ENCODE measurements at regions not wholly inside any gene's neighbourhood (a gene's known extent, or its start where the extent isn't known, plus 50 kb on each side); places are given as distances from the start of the nearest gene placed in this dataset.
"Not testable (repeated sequence)": the region's sequence is repeated elsewhere in the genome, so short reads cannot be mapped to it uniquely, and the experiment has no call there.

DNA sequence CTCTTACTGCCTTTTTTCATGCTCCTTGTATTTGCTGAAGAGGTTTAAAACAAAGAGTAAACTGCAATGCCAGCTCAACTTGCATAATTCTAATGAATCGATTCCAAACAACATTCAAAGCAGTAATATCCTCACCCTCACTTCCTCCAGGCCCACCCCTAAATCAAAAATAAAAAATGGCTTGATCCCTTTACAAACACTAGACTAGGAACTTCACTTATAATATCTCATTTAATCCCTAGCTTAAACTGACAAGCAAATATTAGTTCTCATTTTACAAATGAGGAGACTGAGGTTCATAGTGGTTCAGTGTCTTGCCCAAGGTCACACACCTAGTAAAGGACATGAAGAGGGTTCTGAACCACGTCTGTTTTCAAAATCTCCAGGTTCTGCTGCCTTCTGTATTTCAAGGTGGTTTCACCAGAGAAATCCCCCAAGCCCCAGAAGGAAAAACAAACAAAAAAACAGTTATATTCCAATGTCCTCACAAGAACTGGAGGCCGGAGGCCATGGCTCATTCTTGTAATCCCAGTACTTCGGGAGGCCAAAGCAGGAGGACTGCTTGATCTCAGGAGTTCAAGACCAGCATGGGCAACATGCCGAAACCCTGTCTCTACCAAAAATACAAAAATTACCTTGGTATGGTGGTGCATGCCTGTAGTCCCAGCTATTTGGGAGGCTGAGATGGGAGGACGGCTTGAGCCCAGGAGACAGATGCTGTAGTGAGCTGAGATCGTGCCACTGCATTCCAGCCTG is 80.3 kb upstream of the GRIN2A start:
- no peak overlapping the region for H3K4me3 ChIP-seq (ENCODE audit: low read length)
- TF ChIP-seq ZNF274 (IDR thresholded peaks at IDR 0.05; ENCODE audit: low read depth, low read length): no peak

DNA sequence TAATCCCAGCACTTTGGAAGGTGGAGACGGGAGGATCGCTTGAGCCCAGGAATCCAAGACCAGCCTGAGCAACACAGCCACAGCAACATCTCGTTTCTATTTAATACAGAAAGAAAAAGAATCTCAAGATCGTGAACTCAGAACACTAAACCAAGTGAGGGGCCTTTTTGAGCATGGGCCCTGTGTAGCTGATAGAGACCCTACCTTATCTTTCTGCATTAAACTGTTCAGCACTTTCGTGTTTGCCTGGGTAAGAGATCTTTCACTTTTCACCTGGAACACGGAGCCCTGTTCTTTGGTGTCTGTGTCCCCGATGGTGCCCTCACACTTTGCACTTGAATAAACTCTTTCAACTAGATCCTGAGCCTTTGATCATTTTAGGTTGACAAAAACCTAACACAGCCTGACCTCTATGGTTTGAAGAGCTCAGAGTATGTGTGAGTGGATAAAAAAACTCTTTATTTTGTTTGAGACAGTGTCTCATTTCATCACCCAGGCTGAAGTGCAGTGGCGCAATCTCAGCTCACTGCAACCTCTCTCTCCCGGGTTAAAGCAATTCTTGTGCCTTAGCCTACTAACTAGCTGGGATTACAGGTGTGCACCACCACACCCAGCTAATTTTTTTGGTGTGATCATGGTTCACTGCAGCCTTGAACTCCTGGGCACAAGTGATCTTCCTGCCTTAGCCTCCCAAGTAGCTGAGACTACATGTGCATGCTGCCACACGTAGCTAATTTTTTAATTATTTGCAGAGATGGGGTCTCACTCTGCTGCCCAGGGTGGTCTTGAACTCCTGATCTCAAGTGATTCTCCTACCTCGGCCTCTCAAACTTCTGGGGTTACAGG is 83.8 kb upstream of the GRIN2A start:
- no peak overlapping the region for H3K4me3 ChIP-seq (ENCODE audit: low read length)
- TF ChIP-seq ZNF274 (IDR thresholded peaks at IDR 0.05; ENCODE audit: low read depth, low read length): no peak

DNA sequence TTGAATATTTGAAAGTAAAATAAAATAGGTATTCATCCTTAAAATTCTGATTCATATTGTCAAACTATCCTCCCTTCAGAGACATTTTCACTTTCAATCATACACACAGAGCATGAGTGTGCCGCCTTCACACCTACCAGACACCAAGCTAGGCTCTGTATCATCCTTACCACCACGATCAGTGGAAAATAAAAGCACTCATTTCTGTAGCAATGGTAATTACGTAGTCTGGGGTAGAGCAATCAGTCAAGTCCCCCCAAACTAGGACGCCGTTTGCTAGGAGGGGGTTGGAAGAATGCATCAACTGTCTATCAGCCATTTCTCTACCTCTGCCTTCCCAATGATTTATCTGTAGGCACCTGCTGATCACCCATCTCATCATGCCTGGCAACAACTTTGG is 84.6 kb upstream of the GRIN2A start:
- TF ChIP-seq ZNF274 (IDR thresholded peaks at IDR 0.05; ENCODE audit: low read depth, low read length): no peak
- H3K4me3 ChIP-seq (ENCODE audit: low read length): no peak overlapping the region

GRCh38 chr16:10269632-10270031 is 87.4 kb upstream of the GRIN2A start:
- TF ChIP-seq ZNF274 (IDR thresholded peaks at IDR 0.05; ENCODE audit: low read depth, low read length): no peak
- H3K4me3 ChIP-seq (ENCODE audit: low read length): no peak overlapping the region

DNA sequence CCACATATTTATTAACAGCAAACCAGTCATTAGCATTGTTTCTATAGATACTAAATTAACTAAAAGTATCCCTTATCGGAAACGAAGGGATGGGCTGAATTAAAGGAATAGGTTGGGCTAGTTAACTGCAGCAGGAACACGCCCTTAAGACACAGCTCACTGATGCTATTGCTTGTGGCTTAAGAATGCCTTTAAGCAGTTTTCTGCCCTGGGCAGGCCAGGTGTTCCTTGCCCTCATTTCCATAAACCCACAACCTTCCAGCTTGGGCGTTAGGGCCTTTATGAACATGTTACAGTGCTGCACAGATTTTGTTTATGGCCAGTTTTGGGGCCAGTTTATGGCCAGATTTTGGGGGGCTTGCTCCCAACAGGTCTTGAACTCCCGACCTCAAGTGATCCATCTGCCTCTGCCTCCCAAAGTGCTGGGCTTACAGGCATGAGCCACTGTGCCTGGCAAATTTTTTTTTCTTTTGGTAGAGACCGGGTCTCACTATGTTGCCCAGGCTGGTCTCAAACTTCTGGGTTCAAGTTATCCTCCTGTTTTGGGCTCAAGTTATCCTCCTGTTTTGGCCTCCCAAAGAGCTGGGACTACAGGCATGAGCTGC is 90.1 kb upstream of the GRIN2A start:
- not testable (repeated sequence) for H3K4me3 ChIP-seq (ENCODE audit: low read length)

GRCh38 chr16:10275214-10275996 is 93.2 kb upstream of the GRIN2A start:
- H3K4me3 ChIP-seq (ENCODE audit: low read length): not testable (repeated sequence)

DNA sequence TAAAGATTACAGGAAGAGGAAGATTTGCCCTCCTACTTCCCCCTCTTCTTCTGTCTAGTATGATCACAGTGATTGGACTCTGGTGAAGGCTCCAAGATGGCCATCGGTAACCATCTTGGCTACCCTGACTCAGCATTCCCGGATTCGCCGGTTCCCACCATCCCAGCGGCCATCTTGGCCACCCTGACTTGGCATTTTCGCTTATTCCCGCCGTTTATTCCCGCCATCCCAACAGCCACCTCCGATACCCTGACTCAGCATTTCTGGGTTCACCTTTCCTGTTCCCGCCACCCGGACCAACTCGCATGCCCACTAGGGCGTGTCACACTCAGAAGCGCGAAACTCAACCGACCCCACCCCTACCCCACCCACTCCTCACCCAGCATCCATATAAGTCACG is 95.4 kb upstream of the GRIN2A start:
- no peak overlapping the region for H3K4me3 ChIP-seq (ENCODE audit: low read length)
- TF ChIP-seq ZNF274 (IDR thresholded peaks at IDR 0.05; ENCODE audit: low read depth, low read length): no peak

- TF ChIP-seq ZNF274 (IDR thresholded peaks at IDR 0.05; ENCODE audit: low read depth, low read length): no peak
Measured at GRCh38 chr16:10280262-10281170, 98.3 kb upstream of the GRIN2A start.

GRCh38 chr16:10282367-10282766 is 100.1 kb upstream of the GRIN2A start:
- no peak overlapping the region for H3K4me3 ChIP-seq (ENCODE audit: low read length)
- no peak for TF ChIP-seq ZNF274 (IDR thresholded peaks at IDR 0.05; ENCODE audit: low read depth, low read length)

More at GRCh38 chr16:10280262-10281170, 98.3 kb upstream of the GRIN2A start:
- no peak overlapping the region for H3K4me3 ChIP-seq (ENCODE audit: low read length)

GRCh38 chr16:10283246-10283645 is 101.0 kb upstream of the GRIN2A start:
- not testable (repeated sequence) for H3K4me3 ChIP-seq (ENCODE audit: low read length)

DNA sequence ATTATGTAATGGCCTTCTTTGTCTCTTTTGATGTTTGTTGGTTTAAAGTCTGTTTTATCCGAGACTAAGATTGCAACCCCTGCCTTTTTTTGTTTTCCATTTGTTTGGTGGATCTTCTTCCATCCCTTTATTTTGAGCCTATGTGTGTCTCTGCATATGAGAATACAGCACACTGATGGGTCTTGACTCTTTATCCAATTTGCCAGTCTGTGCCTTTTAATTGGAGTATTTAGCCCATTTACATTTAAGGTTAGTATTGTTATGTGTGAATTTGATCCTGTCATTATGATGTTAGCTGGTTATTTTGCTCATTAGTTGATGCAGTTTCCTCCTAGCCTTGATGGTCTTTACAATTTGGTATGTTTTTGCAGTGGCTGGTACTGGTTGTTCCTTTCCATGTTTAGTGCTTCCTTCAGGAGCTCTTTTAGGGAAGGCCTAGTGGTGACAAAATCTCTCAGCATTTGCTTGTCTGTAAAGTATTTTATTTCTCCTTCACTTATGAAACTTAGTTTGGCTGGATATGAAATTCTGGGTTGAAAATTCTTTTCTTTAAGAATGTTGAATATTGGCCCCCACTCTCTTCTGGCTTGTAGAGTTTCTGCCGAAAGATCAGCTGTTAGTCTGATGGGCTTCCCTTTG is 95.3 kb upstream of the ATF7IP2 start:
- not testable (repeated sequence) for H3K4me3 ChIP-seq (ENCODE audit: low read length)

DNA sequence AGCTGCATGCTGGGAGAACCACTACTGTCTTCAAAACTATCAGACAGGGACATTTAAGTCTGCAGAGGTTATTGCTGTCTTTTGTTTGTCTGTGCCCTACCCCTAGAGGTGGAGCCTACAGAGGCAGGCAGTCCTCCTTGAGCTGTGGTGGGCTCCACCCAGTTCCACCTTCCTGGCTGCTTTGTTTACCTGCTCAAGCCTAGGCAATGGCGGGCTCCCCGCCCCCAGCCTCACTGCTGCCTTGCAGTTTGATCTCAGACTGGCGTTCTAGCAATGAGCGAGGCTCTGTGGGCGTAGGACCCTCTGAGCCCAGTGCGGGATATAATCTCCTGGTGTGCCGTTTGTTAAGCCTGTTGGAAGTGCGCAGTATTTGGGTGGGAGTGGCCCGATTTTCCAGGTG is 93.7 kb upstream of the ATF7IP2 start:
- H3K4me3 ChIP-seq (ENCODE audit: low read length): not testable (repeated sequence)

DNA sequence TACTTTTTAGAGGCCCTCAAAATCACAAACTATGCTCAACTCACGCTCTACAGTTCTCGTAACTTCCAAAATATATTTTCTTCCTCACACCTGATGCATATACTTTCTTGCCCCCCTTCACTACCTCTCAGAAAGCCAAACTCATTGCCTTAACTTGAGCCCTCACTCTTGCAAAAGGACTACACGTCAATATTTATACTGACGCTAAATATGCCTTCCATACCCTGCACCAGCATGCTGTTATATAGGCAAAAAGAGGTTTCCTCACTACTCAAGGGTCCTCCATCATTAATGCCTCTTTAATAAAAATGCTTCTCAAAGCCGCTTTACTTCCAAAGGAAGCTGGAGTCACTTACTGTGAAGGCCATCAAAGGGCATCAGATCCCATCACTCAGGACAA is 92.9 kb upstream of the ATF7IP2 start:
- not testable (repeated sequence) for H3K4me3 ChIP-seq (ENCODE audit: low read length)

- H3K4me3 ChIP-seq (ENCODE audit: low read length): not testable (repeated sequence)
Measured at GRCh38 chr16:10294153-10294552, 91.7 kb upstream of the ATF7IP2 start.

Measured in GM08714 (cell line).